Fibroblast of skin of scalp (primary cell): ENCODE measurements at regions not wholly inside any gene's neighbourhood (a gene's known extent, or its start where the extent isn't known, plus 50 kb on each side); places are given as distances from the start of the nearest gene placed in this dataset.

Experiments
- DNase-seq: peaks from one replicate; pipeline ENCODE4 v3.0.0-alpha.2; 2013

DNA sequence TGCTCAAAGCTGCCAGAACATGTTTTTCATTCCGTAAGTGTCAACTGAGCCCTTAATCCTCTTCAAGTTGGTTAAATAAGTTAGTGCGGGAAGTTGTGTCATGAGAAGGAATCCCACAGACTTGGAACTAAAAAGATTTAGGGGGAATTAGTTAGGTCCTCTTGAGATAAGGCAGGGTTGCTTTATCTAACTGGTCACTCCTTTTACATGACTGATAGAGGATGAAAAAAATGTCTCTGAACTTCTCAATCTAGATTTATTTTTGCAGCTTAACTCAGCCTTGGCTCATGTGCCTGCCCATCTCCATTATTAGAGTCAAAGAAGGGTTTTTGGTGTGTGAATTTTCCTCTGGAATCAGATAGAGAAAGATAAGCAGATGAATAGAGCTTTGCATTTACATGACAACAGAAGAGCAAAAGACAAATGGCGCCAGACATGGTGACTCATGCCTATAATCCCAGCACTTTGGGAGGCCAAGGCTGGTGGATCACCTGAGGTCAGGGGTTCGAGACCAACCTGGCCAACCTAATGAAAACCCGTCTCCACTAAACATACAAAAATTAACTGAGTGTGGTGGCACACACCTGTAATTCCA lies 882.9 kb downstream of the RPA4 start:
- DNase-seq: no peak

GRCh38 chrX:97787311-97787710 lies 903.6 kb downstream of the RPA4 start:
- no peak for DNase-seq

DNA sequence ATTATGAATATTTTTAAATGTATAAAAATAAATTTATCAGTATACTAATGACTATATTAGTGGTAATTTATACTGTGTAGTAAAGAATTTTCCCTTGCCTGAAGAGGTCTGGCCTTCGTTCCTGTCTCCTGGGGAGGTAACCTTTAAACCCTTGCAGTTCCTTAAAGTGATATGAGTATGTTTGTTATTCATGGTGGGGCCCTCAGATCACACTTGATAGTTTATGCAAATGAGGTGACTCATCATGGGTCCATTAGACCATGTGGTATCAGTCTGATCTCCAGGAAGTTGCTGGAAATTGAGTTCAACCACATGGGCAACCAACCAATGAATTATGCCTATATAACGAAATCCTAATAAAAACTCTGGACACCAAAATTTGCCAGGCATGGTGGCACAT lies 904.1 kb downstream of the RPA4 start:
- no peak for DNase-seq

- no peak for DNase-seq
These were observed 907.1 kb downstream of the RPA4 start for GRCh38 chrX:97790850-97791249.

DNA sequence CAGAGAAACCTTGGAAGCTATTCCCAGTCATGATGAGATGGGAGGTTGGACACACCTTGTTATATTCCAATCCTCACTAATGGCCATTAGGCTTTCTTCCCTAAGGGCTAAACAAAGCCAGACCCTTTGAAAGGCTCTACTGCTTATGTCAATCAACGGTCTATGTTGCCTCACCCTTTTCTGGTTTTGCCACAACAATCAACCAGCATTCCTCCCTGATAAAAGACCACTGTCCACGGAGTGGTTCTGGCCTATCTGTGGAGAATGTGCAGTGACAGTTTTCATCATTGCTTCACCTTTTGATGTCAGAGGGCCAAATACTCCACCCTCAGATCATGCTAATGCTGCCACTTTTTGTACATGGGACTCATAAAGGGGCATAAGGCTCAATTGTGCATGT lies 913.4 kb downstream of the RPA4 start:
- DNase-seq: no peak

- DNase-seq: peak; percentile 36
These were observed 922.5 kb downstream of the RPA4 start for GRCh38 chrX:97806238-97806637.

- DNase-seq: no peak
These were observed 923.2 kb downstream of the RPA4 start for GRCh38 chrX:97806946-97807345.

DNA sequence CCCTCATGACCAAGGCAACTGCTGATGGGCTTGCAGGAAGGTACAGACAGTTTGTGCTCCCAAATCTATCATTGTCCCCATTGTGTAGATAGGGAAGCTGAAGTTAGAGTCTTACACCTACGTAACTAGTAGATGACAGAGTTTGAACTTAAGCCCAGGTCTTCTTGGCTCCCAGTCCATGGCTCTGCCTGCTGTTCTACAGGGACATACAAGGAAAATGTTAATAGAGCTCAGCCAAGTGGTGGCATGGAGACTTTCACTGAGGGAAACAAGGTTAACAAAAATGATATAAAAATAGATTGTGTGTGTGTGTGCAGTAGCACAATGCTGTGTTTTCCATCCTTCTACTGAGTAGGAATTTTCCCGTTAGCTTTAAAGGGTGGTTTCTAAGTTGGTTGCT lies 936.5 kb downstream of the RPA4 start:
- DNase-seq: no peak

DNA sequence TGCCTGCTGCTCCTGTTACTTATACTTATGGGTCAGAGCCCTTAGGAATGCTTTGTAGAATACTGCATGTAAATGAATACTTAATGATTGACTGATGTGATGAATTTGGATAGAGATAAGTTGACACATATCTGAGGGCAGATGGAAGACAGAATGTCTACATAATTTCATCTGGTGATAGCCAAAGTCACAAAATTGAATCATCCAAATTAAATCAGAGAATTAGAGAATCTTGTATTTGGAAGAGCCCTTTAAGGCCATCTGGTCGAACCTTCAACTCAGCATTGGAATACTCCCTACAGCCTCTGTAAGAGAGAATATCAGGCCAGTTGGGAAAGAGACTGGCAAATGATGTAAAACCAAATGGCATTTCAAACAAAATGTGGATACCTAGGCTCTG lies 944.8 kb downstream of the RPA4 start:
- DNase-seq: no peak

DNA sequence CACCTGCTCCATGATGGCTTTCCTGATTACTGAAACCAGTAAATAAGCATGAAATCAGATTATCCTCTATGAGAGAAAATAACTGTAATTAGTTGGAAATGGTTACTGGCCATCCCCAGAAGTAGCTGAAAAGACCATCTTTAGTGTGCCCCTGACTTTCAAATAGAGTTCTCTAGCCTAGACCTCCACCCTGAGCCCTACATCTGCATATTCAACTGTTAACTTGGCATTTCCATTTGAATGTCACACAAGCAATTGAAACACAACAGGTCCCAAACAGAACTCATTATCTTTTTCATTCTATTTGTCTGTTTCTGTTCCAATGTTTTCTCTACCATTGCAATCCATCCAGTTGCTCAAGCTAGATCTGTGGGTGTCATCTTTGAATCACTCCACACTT lies 952.3 kb downstream of the RPA4 start:
- no peak for DNase-seq

GRCh38 chrX:97841544-97842179 lies 958.0 kb downstream of the RPA4 start:
- no peak for DNase-seq

GRCh38 chrX:97842468-97843199 lies 958.9 kb downstream of the RPA4 start:
- no peak for DNase-seq

GRCh38 chrX:97843200-97843811 lies 959.6 kb downstream of the RPA4 start:
- DNase-seq: no peak

DNA sequence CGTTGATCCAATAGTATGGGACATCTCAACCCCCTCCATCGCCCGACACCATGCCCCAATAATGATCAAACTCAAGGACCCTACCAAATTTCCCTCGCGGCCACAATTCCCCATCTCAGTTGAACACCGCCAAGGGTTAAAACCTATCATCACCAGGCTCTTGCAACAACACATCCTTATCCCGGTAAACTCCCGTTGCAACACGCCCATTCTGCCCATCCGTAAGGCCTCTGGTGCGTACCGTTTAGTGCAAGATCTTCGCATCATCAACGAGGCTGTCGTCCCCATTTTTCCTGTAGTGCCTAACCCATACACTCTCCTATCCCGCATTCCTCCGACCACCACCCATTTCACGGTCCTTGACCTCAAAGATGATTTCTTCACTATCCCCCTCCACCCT lies 960.5 kb downstream of the RPA4 start:
- DNase-seq: no peak

DNA sequence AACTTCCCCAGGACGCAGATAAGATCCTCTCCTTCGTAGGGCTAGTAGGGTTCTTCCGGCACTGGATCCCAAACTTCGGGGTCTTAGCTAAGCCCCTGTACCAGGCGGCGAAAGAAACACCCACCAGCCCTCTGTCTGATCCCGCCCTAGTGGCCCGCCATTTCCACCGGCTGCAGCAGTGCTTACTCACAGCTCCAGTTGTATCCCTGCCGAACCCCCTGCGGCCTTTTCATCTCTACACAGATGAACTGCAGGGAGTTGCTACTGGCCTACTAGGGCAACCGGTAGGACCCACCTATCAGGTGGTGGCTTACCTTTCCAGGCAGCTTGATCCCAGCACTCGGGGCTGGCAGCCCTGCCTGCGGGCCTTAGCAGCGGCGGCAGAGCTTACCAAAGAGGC lies 961.2 kb downstream of the RPA4 start:
- DNase-seq: no peak

DNA sequence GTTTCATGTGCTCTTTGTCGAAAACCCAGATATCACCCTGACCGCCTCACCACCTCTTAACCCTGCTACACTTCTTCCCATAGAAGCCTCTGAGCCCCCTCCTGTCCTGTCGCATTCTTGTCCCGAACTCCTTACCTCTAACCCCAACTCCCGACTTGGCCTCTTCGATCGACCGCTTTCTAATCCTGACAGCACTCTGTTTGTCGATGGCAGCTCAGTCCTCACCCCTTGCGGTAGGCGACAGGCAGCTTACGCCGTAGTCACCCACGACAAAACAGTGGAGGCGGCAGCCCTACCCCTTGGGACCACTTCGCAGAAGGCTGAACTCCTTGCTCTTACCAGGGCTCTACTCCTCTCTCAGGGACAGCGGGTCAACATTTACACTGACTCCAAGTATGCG lies 961.7 kb downstream of the RPA4 start:
- DNase-seq: no peak

- DNase-seq: no peak
These were observed 962.5 kb downstream of the RPA4 start for GRCh38 chrX:97846228-97846627.

- no peak for DNase-seq
These were observed 963.1 kb downstream of the RPA4 start for GRCh38 chrX:97846718-97847237.

- DNase-seq: no peak
These were observed 964.4 kb downstream of the RPA4 start for GRCh38 chrX:97847885-97848679.

GRCh38 chrX:97849951-97850350 lies 966.2 kb downstream of the RPA4 start:
- no peak for DNase-seq

DNA sequence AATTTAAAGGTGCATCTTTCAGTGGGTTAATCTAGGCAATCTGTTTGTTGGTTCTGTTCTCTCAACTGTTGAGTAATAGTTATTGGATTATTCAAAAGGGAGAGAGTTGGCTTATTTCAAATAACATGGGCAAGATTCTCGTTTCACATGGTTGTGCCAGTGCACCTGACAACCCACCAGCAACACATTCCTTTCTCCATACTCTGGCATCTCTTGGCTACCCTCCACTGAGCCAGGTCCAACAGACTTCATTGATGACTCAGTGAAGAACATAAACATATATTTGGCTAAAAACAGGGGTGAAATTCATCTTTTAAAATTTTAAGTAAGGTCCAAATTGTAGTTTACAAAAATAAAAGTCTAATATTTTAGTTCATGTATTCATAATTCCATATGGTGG lies 967.2 kb downstream of the RPA4 start:
- no peak for DNase-seq

DNA sequence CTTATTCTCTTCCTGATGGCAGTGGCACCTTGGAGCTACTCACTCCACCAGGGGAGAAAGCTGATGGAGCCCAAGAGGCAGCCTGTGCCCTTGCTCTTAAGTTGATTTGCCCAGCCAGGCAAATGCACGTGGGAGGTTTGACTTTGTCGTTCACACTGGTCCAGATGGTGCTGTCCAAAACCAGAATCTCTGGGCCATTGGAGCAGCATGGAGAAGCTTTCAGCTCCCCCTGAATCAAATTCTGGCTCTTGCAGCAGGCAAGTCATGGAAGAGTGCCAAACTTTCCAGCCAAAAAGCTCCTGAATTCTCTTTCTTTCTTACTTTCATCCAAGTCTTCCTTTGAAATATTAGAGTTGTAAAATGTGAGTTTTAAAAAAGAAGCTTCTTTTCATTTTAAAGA lies 970.4 kb downstream of the RPA4 start:
- DNase-seq: no peak

GRCh38 chrX:97858592-97858991 lies 974.9 kb downstream of the RPA4 start:
- DNase-seq: no peak
